Nephron (organoid): ENCODE measurements at regions not wholly inside any gene's neighbourhood (a gene's known extent, or its start where the extent isn't known, plus 50 kb on each side); places are given as distances from the start of the nearest gene placed in this dataset.
A peak's percentile ranks its signal among the peaks of the same experiment; 100 is the strongest.

Experiments used
- H3K27ac Mint-ChIP-seq, 3 experiments: 2 replicates each; pipeline ENCODE4 v1.8.0; 2020; ENCODE audit warnings: mixed read lengths in 3 of 3, mild to moderate bottlenecking in 2 of 3, moderate library complexity in 1 of 3
- H3K27me3 Mint-ChIP-seq: 2 replicates; pipeline ENCODE4 v1.8.0; 2021; ENCODE audit warnings: low read depth, mild to moderate bottlenecking, moderate library complexity, mixed read lengths
- H3K36me3 Mint-ChIP-seq: 2 replicates; pipeline ENCODE4 v1.8.0; 2020; ENCODE audit warnings: low read depth, mixed read lengths
- H3K4me1 Mint-ChIP-seq: 2 replicates; pipeline ENCODE4 v1.8.0; 2020; ENCODE audit warnings: mixed read lengths
- H3K4me3 Mint-ChIP-seq, 3 experiments: 2 replicates each; pipeline ENCODE4 v1.8.0; 2020; ENCODE audit warnings: mild to moderate bottlenecking in 3 of 3, mixed read lengths in 3 of 3, moderate library complexity in 2 of 3
- H3K9me3 Mint-ChIP-seq: 2 replicates; pipeline ENCODE4 v1.8.0; 2020; ENCODE audit warnings: mixed read lengths
- TF ChIP-seq, protein P1 (sequence below), 3 experiments: fragments of 200-600 bp; sonication (generic); IDR thresholded peaks; one replicate each; pipeline ENCODE4 v1.5.0; 2021; ENCODE audit warnings: antibody characterized with exemption in 3 of 3; ENCODE audit not compliant: unreplicated experiment in 3 of 3

DNA sequence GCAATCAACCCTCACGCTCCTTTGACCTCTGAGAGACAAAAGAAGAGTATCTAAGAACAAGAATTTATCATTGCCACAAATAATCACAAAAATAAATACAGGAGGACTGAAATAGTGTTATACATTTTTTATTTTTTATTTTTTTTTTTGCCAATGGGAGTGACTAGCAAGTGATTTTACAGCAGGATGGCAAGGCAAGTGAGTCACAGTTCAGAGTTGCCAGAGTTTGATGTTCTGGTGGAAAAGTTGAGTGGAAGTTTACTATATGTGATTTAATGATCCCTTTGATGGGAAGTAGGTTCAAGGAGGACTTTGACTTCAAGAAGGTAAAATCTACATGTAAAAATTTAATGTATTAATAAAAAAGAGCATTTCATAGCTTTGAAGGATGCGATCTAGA lies 2691.4 kb downstream of the PCDH9 start:
- H3K4me3 Mint-ChIP-seq = no peak overlapping the region
- TF ChIP-seq, protein P1, sequence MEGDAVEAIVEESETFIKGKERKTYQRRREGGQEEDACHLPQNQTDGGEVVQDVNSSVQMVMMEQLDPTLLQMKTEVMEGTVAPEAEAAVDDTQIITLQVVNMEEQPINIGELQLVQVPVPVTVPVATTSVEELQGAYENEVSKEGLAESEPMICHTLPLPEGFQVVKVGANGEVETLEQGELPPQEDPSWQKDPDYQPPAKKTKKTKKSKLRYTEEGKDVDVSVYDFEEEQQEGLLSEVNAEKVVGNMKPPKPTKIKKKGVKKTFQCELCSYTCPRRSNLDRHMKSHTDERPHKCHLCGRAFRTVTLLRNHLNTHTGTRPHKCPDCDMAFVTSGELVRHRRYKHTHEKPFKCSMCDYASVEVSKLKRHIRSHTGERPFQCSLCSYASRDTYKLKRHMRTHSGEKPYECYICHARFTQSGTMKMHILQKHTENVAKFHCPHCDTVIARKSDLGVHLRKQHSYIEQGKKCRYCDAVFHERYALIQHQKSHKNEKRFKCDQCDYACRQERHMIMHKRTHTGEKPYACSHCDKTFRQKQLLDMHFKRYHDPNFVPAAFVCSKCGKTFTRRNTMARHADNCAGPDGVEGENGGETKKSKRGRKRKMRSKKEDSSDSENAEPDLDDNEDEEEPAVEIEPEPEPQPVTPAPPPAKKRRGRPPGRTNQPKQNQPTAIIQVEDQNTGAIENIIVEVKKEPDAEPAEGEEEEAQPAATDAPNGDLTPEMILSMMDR (IDR thresholded peaks at IDR 0.05; ENCODE audit: unreplicated experiment in 3 of 3) = no peak
- no peaks in the 10 kb centered on the region for H3K4me1 Mint-ChIP-seq
- H3K27me3 Mint-ChIP-seq = no peaks in the 10 kb centered on the region
- H3K9me3 Mint-ChIP-seq = no peaks in the 10 kb centered on the region
- no peaks in the 10 kb centered on the region for H3K36me3 Mint-ChIP-seq
- no peak overlapping the region for H3K27ac Mint-ChIP-seq

DNA sequence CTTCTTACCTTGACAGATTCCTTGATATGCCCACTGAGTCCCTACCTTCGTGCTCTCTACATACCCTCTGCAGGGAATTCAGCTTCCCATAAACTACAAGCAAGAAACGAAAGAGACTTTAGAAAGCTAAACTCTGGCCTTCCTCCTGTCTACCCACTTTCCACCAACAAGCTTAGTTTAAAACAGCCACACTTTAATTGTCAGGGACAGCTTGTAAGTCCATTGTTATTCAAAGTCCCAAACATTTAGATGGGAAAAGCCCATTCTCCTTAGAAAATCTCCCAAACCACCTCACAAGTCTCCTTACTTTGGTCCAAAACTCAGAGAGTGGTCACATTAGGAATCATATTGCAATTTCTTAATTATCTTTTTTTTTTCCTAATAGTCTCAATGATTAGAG lies 2695.8 kb downstream of the PCDH9 start:
- Mint-ChIP-seq H3K4me1 (no peaks in the 10 kb centered on the region), H3K9me3 (no peaks in the 10 kb centered on the region), H3K4me3 (no peak overlapping the region), H3K36me3 (no peaks in the 10 kb centered on the region), H3K27me3 (no peaks in the 10 kb centered on the region), H3K27ac (no peak overlapping the region)
- TF ChIP-seq, protein P1 (IDR thresholded peaks at IDR 0.05; ENCODE audit: unreplicated experiment in 3 of 3) = no peak

- Mint-ChIP-seq H3K4me3 (no peak overlapping the region), H3K27ac (no peak overlapping the region), H3K36me3 (no peaks in the 10 kb centered on the region), H3K4me1 (no peaks in the 10 kb centered on the region), H3K9me3 (no peaks in the 10 kb centered on the region), H3K27me3 (no peaks in the 10 kb centered on the region)
- TF ChIP-seq, protein P1 (IDR thresholded peaks at IDR 0.05; ENCODE audit: unreplicated experiment in 3 of 3) = no peak
Observed at GRCh38 chr13:64531400-64531799, 2698.7 kb downstream of the PCDH9 start.

DNA sequence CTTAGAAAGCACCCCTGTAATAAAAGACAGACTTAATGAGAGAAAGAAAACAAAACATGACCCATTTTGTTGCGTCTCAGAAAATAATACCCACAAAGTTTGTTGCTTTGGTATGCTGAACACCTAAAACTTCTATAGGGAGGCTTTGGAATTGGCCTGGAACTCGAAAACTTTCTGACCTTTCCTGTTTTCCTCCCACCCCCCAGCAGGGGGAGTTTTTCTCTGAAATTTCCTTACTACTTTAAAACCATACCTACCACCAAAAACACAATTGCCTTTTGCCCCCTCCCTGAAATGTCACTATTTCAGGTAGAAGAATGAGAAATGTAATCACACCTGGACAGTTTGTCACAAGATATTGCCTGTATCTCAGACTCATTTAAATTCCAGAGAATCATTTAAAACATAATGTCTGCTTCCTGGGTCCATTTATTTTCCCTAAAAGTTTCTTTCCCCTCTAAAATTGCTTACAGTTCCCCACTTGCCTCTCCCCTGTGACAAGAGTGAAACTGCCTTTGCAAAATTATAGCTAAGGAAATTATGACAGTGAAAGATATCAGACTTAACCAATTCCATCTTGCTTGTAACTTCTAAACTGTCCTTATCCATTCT lies 2700.2 kb downstream of the PCDH9 start:
- Mint-ChIP-seq H3K4me3 (no peak overlapping the region), H3K27ac (no peak overlapping the region), H3K36me3 (no peaks in the 10 kb centered on the region), H3K27me3 (no peaks in the 10 kb centered on the region), H3K4me1 (no peaks in the 10 kb centered on the region), H3K9me3 (no peaks in the 10 kb centered on the region)
- TF ChIP-seq, protein P1 (IDR thresholded peaks at IDR 0.05; ENCODE audit: unreplicated experiment in 3 of 3) = peak in 2 of 3 experiments; percentile 17 to 43

- TF ChIP-seq, protein P1 (IDR thresholded peaks at IDR 0.05; ENCODE audit: unreplicated experiment in 3 of 3) = no peak
- Mint-ChIP-seq H3K9me3 (no peaks in the 10 kb centered on the region), H3K27me3 (no peaks in the 10 kb centered on the region), H3K27ac (no peak overlapping the region), H3K4me1 (peaks cover 5% of the 10 kb centered on the region), H3K36me3 (no peaks in the 10 kb centered on the region), H3K4me3 (no peak overlapping the region)
Observed at GRCh38 chr13:64528838-64529237, 2701.3 kb downstream of the PCDH9 start.

GRCh38 chr13:64527561-64527960 lies 2702.6 kb downstream of the PCDH9 start:
- TF ChIP-seq, protein P1 (IDR thresholded peaks at IDR 0.05; ENCODE audit: unreplicated experiment in 3 of 3) = no peak
- no peaks in the 10 kb centered on the region for H3K9me3 Mint-ChIP-seq
- no peaks in the 10 kb centered on the region for H3K27me3 Mint-ChIP-seq
- H3K4me1 Mint-ChIP-seq = peaks cover 5% of the 10 kb centered on the region
- H3K4me3 Mint-ChIP-seq = no peak overlapping the region
- H3K36me3 Mint-ChIP-seq = no peaks in the 10 kb centered on the region
- H3K27ac Mint-ChIP-seq = no peak overlapping the region
